T-helper 2 cell (primary cell): ENCODE measurements at regions not wholly inside any gene's neighbourhood (a gene's known extent, or its start where the extent isn't known, plus 50 kb on each side); places are given as distances from the start of the nearest gene placed in this dataset.
"Not testable (repeated sequence)": the region's sequence is repeated elsewhere in the genome, so short reads cannot be mapped to it uniquely, and the experiment has no call there.

ENCODE experiments used
- DNase-seq, 5 experiments: peaks; one replicate each; pipeline versions ENCODE4 v3.0.0 to v3.0.0-alpha.2; 2012 to 2022

DNA sequence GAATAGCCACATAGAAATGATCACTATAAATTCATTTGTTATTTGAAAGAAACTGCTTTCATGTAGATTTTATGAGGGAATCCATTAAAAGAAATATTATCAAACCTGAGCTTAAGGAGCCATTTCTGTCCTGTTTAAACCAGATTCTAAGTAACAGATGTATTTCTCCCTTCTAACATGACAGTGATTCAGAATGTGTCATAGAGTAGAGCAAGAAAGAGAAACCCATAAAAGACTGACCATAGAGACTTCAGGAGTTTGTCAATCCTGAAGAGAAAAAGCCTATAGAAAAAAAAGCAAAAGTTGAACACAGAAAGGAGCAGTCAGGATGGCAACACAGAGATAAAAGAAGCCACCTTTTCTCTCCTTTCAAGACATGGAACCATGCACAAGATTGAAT, 390.6 kb downstream of the PRIM2 start:
- DNase-seq: not testable (repeated sequence)

- not testable (repeated sequence) for DNase-seq
These were observed 405.1 kb downstream of the PRIM2 start for GRCh38 chr6:57722546-57722945.

DNA sequence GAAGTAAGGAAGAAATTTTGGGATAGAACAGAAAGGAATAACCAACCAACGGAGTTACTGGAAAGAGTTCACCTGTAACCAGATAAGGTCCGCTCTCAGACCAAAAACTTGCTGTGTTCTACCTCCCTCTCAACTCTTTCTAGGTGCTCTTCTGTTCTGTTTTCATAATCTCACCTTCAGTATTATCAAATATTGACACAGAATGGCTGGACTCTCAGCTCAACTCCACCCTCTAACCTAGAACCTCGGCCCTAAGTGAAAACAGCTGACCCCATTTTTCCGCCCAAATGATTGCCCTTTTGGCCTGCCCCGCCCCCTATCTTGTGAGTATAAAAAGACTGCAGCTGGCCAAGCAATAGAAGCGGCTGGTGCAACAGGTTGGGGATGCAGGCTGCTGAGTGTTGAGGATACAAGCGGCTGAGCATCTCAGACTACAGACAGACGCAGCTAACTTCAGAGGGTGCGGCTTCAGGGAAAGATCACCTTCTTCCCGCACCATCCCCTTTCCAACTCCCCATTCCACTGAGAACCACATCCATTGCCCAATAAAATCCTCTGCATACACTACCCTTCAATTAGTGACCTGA, 406.5 kb downstream of the PRIM2 start:
- DNase-seq: not testable (repeated sequence)

DNA sequence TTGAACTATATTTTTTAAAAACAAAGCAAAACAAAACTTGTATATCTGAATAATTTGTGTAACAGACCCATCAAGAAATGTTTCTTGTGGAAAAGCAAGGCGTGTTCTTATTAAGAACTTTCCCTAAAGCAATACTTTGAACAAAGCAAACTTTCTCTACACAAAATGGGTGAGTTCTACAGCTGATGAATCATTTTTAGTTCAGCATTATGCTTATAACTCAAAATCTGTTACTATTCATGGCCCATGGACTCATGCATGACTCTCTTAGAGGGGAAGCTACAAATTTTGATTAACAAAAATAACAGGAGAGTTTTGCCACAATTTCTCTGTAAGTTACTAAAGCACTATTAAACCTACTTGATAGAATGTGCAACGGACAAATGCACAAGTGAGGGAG, 412.0 kb downstream of the PRIM2 start:
- not testable (repeated sequence) for DNase-seq

DNA sequence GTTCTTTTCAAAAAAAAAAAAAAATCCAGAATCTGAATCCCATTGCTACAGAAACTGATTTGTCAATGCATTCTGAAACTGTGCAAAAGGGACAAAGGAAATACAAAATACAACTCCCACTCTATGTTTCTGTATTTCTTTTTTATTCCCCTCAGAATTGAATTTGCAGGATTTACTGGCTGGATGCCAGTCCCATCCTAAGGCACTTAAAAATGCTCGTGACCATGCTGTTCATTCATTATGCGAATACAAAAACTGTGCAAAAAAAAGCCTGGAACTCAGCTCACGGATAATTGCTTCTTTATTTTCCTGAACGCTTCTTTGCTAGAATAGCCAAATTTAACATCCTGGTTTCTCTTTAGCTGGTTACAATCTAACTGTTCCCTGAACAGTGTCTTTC, 413.3 kb downstream of the PRIM2 start:
- DNase-seq: not testable (repeated sequence)

GRCh38 chr6:57747716-57748115, 430.3 kb downstream of the PRIM2 start:
- not testable (repeated sequence) for DNase-seq

- not testable (repeated sequence) for DNase-seq
These were observed 442.4 kb downstream of the PRIM2 start for GRCh38 chr6:57759850-57760249.

DNA sequence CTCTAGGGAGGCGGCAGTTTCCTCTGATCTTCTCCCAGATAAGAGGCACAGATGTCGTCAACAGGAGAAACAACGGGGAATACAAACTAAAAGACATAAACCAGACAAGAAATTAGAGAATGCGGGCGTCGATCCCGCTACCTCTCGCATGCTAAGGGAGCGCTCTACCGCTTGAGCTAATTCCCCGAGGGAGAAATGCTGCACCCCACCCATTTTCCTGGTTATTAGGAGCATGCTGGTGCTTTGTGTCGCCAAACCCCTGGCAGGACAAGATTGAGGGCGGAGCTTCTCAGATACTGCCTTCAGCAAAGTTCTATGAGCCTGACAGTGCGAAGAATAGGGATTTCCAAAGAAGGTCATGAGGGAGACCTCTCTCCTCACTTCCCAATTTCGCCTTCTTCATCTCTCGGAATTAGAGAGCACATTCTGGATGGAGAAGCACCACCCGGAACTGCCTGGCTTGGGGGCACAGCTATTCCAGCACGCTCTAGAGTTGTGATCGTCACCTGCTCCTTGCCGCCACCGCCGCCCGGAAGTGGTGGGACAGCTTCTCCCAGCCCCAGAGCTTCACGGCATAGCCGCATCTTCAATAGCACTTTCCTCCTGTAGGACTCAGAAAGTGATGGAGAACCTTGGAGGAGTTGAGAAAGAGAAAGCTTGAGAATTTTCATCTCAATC, 475.4 kb downstream of the PRIM2 start:
- DNase-seq: not testable (repeated sequence)

GRCh38 chr6:57793398-57793762, 475.9 kb downstream of the PRIM2 start:
- not testable (repeated sequence) for DNase-seq

DNA sequence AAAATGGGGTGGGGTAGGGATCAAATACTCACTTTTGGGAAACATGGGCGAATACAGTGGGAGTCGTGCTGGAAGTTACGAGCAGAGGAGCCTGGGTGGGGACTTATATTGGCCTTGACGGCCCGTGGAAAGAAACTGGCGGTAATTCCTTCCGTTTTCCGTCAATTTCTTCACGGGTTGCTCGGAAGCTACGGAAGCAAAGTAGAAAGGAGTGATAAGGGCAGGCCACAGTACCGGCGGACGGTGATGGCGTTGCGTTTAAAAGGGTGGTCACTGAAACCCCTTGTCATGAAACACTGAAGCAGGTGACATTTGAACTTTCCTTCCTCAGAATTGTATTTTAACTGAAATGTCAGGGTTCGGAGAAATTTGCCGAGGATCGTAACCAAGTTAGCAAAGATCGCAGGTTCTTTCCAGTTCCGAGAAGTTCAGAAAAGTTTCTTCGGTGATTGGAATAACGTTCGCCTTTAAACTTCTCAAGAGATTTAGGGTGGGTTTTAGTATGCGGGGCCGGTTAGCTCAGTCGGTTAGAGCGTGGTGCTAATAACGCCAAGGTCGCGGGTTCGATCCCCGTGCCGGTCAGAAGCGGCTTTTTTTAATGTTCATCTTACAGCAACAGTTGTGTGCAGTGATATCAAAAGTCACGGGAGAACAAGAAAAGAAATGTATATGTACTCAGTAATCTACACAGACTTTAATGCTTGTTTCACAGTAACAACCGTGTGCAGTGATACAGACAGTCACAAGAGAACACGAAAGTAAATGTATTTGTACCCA, 482.5 kb downstream of the PRIM2 start:
- not testable (repeated sequence) for DNase-seq

DNA sequence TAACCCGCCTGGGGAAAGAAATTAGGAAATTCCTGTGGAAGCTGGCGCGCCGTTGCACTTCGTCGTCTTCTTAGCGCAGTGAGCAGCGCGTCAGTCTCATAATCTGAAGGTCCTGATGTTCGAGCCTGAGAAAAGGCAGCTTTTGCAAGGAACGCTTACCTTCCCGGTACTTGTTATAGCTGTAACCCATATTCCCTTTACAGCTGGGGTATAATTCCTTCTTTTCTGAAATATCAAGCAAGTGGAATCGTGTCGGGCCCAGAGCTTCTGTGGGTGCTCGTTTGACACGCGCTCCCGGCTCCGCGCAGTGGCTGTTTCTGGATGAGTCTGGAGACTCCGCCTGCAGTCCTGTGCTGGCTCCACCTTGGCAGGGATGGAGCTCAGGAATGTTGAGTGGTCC, 491.2 kb downstream of the PRIM2 start:
- DNase-seq: not testable (repeated sequence)

- not testable (repeated sequence) for DNase-seq
These were observed 492.0 kb downstream of the PRIM2 start for GRCh38 chr6:57809454-57809853.

DNA sequence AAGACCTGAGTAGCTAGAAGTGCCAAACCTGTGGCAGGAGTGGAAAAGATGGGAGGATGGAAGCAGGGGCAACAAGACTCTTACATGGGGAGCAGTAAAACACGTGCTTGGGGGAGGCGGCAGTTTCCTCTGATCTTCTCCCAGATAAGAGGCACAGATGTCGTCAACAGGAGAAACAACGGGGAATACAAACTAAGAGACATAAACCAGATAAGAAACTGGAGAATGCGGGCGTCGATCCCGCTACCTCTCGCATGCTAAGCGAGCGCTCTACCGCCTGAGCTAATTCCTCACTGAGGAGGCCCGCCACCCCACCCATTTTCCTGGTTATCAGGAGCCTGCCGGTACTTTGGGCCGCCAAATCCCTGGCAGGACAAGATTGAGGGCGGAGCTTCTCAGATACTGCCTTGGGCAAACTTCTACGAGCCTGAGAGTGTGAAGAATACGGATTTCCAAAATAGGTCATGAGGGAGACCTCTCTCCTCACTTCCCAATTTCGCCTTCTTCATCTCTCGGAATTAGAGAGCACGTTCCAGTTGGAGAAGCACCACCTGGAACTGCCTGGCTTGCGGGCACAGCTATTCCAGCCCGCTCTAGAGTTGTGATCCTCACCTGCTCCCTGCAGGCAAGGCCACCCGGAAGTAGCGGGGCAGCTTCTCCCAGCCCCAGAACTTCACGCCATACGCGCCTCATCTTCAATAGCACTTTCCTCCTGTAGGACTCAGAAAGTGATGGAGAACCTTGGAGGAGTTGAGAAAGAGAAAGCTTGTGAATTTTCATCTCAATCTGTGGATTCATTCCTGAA, 496.0 kb downstream of the PRIM2 start:
- not testable (repeated sequence) for DNase-seq

DNA sequence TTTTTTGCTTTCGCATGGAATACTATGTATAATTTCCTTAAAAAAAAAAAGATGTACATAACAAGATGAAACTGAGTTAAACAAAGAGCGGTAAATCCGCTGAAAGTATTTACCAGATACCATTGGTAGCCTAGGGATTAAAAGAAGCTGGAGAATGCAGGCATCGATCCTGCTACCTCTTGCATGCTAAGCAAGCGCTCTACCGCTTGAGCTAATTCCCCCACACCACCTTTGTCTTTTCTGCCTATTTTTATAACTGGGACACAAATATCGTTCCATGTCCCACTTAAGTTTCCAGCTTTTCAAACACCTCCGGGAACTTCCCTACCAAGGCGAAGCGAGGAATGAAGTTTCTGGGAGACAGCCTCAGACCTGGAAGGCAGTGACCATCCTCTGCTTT, 498.4 kb downstream of the PRIM2 start:
- DNase-seq: not testable (repeated sequence)

DNA sequence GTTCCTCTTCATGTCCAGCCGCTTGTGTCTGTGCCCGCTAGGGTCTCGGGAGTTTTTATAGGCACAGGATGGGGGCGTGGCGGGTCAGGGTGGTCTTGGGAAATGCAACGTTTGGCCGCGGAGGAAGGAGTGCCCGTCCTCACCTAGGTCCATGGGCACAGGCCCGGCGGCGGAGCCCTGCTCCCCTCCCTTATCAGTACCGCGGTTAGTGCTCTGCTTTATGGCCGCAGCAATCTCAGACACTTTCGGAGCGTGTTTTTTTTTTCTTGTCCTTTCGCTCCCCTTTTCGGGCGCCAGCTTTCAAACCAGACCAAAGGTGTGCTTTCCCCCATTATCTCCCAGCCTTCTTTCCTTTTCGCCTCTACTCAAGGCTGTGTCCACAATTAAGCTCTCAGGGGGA, 503.9 kb downstream of the PRIM2 start:
- DNase-seq: not testable (repeated sequence)

GRCh38 chr6:57822448-57822847, 505.0 kb downstream of the PRIM2 start:
- not testable (repeated sequence) for DNase-seq

DNA sequence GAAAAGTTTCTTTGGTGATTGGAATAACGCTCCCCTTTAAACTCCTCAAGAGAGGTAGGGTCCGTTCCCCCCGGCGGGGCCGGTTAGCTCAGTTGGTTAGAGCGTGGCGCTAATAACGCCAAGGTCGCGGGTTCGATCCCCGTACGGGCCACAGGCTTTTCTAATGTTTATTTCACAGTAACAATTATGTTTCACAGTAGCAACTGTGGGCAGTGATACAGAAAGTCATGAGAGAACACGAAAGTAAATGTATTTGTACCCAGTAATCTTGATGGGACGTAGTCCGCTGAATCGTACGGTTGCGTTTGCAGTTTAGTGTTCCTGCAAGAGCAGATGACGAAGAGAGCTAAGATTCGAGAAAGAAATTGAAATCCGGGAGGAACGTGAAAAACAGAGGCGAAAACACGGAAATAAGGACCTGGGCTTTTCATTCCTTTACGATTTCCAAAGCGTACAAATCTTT, 505.5 kb downstream of the PRIM2 start:
- no peak for DNase-seq

GRCh38 chr6:57837622-57838209, 520.3 kb downstream of the PRIM2 start:
- DNase-seq: not testable (repeated sequence)

- DNase-seq: not testable (repeated sequence)
These were observed 524.1 kb downstream of the PRIM2 start for GRCh38 chr6:57841551-57841950.

- not testable (repeated sequence) for DNase-seq
These were observed 536.4 kb downstream of the PRIM2 start for GRCh38 chr6:57853745-57854407.

- DNase-seq: not testable (repeated sequence)
These were observed 543.3 kb downstream of the PRIM2 start for GRCh38 chr6:57860481-57861315.
